GF-D8 (cell line): ENCODE measurements at regions not wholly inside any gene's neighbourhood (a gene's known extent, or its start where the extent isn't known, plus 50 kb on each side); places are given as distances from the start of the nearest gene placed in this dataset.
"Not testable (repeated sequence)": the region's sequence is repeated elsewhere in the genome, so short reads cannot be mapped to it uniquely, and the experiment has no call there.

Experiments used
- DNase-seq: peaks from one replicate; lab custom pipeline; 2025; lab: John Stamatoyannopoulos, UW

DNA sequence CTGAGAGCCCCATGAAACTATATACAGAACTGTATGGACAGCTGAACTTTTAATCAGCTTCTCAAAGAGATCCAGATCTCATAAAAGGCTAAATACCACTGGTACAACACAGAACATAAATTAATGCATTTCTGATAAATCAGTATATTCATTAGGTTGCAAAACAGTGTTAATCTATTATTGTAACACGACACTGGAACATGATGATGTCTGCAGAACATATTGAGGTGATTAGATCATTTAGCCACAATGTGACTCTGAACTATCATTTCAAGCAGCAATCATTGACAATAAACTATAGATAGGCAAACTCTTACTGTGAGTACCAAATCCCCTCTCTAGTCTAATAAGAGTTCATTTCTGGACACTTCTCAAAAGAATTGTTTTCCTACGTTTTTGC, 50.3 kb downstream of the GASK1B start:
- DNase-seq, result no peak

DNA sequence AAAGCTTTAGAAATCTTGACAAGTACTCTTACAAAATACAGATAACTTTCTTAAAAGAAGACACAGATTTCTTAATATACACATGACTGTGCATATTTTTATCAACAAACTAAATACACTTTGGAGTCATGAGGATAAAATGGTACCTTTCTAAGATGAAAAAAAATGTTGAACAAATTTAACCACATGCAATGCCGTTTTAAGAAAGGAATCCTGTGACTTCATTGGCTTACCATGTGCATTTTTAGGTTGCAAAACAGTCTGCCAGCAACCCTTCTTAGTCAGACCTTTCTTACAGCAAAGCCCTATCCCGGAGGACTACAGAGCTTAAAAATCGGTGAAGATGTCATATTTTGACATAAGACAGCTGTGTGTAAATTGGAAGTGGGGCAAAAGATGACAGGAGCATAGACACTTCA, 51.7 kb downstream of the GASK1B start:
- no peak for DNase-seq

DNA sequence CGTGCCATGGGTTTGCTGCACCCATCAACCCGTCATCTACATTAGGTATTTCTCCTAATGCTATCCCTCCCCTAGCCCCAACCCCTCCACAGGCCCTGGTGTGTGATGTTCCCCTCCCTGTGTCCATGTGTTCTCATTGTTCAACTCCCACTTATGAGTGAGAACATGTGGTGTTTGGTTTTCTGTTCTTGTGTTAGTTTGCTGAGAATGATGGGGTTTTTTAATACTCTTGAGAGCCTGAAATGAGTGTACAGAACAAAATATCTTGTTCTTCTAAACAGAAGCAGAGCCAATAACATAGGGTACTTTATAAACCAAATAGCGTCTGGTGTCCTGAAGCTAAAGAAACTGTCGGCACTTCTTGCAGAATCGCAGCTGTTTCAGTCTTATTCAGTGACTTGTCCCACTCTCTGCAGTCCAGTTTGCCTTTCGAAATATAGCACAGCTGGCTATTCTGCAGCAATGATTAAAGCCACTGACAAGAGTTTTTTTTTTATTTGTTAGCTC, 52.1 kb downstream of the GASK1B start:
- not testable (repeated sequence) for DNase-seq

DNA sequence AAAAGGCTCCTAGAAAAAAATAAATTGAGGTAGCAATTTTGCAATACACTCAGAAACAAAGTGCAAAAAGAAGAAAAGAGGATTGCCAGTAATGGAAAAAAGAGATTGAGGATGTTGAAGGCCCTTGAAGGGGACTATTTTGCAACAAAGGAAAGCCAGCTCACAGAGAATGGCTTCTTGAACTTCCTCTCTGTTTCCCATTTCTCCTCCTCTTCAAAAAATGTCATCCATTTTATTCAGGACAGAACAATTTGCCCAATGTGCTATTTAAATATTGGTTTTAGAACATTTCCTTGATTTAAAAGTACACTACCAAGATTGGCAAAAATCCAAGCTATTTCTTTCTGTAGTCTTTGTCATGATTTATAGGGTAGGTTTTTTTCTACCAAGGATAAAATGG, 60.2 kb downstream of the GASK1B start:
- DNase-seq, result no peak

DNA sequence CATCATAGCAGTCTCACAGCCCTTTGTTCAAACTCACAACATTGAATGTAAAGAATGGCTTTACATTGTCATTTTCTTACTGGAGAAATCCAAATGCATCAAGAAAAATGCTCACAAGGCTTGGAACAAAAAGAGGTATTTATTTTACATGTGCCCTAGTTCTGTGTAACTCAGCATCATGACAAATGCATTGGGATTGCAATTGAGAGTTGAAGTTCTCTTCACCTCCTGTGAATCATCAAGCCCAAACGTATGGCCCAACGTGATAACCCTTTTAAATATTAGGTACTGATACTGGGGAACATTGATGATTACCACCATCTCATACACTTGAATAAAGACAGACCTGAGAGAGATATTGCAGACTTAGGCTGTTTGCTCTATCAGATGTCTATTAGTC, 61.6 kb downstream of the GASK1B start:
- DNase-seq, result no peak

DNA sequence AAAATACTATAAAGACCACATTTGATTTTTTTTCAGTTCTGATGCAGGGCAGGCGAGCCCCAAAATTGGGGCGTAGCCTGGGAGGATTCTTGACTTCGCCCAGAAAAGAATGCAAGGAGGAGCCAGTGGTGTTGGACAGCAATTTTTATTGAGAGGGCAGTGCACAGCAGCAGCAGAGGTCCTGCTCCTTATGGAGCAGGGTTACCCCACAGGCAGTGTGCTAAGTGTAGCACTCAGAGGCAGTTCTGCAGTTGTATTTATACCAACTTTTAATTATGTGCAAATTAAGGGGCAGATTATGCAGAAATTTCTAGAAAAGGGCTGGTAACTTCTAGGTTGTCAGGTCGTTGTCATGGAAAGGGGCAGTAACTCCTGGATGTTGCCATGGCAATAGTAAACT, 69.9 kb downstream of the GASK1B start:
- DNase-seq, result no peak

DNA sequence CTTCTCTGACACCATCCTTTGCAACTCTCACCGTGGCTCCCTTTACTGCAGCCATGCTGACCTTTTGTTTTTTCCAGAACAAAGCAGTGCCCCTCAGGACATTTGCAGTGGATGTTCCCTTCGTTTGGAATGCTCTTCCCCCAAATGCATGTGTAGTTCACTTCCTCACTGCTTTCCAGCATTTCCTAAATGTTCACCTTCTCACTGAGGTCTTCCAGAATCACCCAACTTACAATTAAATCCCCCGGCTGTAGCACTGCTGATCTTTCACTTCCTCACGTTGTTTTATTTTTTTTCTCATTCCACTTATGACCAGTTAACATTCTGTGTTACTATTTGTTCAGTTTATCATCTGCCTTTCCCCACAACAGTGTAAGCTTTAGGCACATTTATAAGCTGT, 73.1 kb downstream of the GASK1B start:
- DNase-seq, result no peak

DNA sequence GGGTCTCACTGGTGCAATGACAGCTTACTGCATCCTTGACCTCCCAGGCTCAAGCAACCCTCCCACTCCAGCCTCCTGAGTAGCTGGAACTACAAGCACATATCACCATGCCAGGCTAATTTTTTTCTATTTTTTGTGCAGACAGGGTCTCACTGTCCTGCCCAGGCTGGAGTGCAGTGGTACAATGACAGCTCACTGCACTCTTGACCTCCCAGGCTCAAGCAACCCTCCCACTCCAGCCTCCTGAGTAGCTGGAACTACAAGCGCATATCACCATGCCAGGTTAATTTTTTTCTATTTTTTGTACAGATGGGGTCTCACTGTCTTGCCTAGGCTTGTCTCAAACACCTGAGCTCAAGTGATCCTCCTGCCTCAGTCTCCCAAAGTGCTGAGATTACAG, 74.0 kb downstream of the GASK1B start:
- DNase-seq, result no peak

DNA sequence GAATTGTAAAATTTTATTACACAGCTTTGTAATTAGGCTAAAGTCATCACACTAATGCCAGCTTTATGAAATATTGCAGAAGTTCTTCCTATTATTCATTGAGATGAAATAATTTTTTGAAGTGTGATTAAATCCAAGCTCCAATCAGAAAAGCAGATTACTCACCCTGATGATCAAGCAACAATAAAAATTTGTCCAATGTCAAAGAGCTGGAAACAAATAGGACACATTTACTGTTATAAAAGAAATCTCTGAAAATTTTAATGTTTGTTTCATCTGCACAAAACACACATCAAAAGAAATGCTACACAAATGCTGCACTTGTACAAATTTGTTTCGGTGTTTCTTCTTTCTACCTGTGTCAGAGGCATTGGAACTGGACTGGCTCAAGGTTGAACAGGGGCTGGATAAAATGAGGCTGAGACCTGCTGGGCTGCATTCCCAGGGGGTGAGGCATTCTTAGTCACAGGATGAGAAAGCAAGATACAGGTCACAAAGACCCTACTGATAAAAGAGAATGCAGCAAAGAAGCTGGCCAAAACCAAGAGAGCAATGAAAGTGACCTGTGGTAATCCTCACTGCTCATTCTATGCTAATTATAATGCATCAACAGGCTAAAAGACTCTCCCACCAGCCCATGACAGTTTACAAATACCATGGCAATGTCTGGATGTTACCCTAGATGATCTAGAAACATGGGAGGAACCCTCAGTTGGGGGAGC, 78.3 kb downstream of the GASK1B start:
- no peak for DNase-seq

DNA sequence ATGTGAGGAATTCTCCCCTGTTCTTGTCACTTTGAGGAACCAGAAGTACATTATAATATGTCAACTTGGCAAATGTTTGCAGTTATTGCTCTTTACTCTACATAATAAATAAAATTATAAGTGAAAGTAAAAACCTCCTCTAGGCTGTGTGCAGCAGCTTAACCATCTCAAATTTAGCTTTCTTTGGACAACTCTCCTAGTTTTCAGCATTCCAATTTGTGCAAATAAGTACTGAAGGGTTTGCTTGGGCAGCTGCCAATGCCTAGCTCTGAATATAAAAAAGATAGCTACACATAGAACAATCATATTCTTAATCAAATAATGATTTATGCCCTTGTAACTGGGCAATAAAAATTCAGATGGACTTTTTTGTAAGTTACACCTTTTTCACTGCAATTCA, 82.5 kb downstream of the GASK1B start:
- no peak for DNase-seq

DNA sequence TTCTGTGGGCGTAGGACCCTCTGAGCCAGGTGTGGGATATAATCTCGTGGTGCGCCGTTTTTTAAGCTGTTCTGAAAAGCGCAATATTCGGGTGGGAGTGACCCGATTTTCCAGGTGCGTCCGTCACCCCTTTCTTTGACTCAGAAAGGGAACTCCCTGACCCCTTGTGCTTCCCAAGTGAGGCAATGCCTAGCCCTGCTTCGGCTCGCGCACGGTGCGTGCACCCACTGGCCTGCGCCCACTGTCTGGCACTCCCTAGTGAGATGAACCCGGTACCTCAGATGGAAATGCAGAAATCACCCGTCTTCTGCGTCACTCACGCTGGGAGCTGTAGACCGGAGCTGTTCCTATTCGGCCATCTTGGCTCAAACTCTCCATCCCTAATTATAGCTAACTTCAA, 82.9 kb downstream of the GASK1B start:
- DNase-seq, result not testable (repeated sequence)

DNA sequence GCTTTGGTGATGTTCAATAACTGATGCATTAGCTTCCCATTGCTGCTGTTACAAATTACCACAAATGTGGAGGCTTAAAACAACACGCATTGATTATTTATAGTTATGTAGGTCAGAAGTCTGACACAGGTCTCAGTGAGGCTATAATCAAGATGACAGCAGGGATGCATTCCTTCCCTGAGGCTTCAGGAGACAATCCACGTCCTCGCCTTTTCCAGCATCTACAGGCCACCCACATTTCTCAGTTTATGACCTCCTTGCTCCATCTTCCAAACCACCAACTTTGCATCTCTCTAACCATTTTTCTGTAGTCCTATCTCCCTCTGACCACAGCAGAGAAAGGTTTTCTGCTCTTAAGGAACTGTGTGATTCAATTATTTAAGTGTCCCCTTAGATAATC, 92.5 kb downstream of the GASK1B start:
- DNase-seq, result no peak

DNA sequence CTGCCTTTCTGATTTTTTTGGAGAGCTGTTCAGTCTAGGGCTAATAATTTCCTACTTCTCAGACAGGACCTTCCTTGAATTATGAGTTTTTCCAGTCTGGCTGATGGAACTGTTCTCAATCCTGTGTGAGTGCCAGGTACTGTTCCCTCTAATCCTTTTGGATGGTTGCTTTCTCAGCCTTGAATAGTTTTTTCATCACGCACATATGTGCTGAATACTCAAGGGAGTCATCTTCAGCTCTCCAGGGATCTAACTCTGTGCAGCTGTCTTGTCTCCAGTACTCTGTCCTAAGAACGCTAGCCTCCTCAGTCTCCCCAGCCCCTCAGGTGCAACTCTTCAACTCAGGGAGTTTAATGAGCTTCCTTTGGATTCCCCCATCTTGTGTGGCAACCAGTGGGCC, 93.2 kb downstream of the GASK1B start:
- DNase-seq, result no peak

DNA sequence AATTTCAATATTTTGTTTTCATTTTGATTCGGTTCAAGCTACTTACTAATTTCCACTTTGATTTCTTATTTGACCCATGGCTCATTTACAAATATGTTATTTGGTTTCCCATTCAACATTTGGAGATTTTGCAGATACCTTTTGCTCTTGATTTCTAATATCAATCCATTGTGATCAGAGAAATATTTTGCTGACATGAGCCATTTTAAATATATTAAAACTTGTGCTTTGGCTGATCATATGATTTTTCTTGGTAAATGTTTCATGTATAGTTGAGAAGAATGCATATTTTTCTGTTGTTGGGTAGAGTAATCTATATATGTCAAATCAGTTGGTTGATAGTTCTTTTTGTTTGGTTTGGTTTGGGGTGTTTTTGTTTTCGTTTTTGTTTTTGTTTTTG, 95.0 kb downstream of the GASK1B start:
- DNase-seq, result no peak

DNA sequence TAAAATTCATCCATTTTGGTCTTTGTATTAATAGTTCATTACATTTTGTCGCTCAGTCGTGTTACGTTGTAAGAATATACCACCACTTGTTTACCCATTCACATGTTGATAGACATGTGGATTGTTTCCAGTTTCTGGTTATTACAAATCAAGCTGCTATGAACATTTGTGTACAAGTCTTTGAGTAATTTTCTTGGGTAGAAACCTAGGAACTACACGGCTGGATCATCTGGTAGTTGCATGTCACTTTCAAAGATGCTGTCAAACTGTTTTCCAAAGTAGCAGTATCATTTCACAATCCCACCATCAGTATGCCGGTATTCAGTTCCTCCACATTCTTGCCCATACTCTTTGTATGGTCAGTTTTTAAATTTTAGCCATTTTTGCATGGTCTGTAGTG, 98.0 kb downstream of the GASK1B start:
- no peak for DNase-seq

DNA sequence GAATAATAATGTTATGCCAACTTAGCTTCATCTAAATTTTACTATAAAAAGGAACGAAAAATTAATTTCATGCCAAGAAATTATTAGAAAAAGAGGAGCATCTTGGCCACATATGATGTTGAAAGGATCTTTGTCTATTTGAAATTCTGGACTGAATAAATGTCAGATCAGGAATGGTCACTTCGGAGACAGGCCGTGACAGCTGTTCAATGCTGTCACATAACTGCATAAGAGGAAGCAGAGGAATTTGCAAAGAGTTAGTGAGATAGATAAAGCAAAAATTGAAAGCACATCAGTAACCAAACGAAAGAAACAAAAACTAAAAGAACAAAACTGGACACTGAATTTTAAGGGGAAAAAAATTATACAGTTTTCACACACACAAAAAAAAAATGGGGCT, 100.9 kb downstream of the GASK1B start:
- DNase-seq, result no peak

DNA sequence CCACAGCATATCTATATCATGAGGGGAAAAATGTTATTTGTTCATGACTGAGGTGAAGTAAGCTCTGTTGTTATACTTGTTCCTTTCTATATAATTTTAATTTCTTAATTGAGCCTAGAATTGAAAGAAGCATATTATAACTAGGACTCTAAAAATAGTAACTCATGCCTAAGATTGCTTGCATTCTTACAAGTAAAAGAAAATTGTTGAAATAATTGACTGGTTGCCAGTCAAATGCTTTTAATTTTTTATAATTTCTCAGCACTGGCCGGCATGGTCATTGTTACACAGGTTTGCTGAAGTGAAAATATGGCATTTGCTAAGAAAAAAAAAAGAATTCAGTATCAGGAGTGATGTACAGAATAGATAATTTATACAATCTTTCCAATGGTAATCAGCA, 104.8 kb downstream of the GASK1B start:
- DNase-seq, result no peak

DNA sequence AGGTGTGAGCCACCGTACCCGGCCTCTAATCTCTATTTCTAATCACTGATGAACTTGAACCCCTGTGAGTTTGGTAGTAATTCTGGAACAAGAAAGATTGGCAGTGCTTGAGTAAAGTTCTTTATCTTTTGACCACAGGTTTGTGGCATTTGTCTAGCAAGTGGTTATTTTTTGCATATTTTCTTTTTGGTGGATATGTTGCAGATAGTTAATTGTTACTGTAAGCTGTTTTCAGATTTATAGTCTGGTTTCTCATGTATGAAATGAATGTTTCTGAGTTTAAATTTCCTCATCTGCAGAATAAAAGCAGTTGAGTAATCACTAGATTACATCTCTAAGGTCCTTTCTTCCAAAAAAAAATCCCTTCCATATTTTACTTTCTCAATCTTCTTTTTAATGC, 105.2 kb downstream of the GASK1B start:
- DNase-seq, result no peak

DNA sequence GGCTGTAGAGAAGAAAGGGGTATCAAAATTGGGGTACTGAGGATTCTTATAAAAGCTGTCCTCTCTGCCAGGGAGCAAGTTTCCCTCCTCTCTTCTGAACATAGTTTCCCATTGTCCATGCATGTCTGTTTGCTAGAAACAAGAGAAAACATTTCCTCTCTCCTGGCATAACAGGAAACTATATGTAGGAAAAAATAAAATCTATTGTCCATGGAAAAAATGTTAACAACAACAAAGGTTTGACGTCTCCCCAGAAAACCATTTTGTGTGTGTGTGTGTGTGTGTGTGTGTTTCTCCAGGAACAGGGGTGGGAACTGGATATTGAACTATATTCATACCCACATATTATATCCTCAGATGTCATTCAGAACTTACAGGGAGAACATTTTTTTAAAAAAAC, 107.2 kb downstream of the GASK1B start:
- no peak for DNase-seq

DNA sequence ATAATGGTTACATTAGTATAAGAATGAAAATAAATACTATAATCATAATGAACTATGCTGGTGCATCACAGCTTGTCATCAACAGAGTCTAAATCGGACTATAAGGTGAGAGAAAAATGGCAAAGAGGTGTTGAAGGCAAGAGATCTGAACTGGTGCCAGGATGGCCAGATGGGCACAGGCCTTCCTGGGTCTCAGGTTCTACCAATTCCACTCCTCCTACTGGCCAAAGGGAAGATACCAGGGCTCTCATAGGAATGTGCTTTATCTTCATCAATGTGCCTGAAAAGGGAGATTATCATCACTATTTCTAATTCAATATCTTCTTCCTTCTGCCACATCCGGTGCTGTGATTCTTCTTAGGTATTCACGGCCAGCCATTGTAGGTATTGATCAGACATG, 107.6 kb downstream of the GASK1B start:
- no peak for DNase-seq

DNA sequence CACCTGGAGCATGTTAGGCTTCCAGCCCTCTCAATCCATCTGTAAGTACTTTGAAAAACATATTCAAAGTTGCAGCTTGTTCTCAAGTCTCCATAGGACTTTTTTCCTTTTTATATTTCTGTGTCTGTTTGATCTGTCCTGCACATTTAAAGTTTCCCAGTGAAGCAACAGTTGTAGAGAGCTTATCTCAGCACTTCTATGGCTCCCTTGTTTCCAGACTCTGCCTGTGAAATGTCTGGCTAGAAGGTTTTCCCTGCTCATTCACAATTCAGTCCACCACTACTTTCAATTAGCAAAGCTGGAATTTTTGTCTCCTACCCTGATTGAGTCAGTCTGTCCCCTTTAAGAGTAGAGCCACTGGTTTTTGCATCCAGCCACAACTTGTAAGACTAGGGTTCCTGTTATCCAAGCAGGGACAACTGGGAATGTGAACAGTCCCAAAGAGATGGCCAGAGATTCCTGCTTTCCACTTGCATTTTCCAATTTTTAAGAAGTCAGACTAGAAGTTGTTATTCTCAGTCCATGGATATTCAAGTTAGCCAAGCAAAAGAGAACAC, 116.1 kb downstream of the GASK1B start:
- no peak for DNase-seq

DNA sequence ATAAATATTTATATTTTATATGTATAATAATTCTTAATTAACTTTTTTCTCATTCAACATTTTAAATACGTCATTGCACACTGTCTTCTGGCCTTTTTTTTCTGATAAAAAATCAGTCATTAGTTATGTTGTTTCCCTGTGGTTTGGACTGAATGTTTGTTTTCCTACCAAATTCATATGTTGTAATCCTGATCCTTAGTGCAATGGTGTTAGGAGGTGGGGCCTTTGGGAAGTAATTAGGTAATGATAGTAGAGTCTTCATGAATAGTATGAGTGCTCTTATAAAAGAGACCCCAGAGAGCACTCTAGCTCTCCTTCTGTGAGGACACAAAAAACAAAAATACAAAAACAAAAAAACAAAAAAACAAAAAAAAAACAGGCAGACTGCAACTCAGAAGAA, 117.2 kb downstream of the GASK1B start:
- no peak for DNase-seq

DNA sequence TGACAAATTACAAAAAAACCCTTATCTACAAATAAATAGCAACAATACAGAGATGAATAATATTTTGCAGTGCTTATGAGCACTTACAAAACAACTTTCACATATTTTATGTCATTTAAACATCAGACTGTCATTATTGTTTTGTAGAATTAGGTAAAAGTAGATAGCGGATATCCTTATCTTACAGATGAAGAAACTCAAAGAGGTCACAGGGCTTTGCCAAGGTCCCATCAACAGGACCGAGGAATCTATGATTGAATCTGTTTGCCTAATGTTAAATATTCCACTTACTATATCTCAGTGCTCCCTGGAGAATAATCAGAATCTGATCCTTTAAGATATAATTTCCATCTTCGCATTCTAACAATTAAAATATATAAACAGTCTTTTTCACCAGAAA, 119.0 kb downstream of the GASK1B start:
- no peak for DNase-seq

DNA sequence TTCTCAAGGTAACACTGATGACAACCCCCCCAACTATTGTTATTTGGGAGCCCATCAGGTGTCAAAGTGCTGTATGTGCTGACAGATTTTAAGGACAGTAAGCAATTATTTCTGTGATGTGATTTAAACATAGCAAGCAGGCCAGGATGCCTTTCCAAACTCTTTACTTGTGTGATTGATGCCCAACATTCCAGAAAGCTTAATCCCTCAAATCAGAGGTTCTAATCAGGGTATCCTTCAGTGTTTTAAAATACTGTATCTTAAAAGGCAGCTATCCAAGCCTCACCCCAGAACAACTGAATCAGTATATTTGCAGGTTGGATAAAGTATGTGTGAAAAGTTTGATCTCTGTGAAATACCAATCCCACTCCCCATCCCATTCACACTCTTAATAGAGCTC, 119.7 kb downstream of the GASK1B start:
- no peak for DNase-seq
